Fibroblast of the conjunctiva (primary cell): ENCODE measurements at regions not wholly inside any gene's neighbourhood (a gene's known extent, or its start where the extent isn't known, plus 50 kb on each side); places are given as distances from the start of the nearest gene placed in this dataset.

Experiments used
- DNase-seq: peaks from one replicate; pipeline ENCODE4 v3.0.0-alpha.2; 2010; ENCODE audit warnings: low read depth

DNA sequence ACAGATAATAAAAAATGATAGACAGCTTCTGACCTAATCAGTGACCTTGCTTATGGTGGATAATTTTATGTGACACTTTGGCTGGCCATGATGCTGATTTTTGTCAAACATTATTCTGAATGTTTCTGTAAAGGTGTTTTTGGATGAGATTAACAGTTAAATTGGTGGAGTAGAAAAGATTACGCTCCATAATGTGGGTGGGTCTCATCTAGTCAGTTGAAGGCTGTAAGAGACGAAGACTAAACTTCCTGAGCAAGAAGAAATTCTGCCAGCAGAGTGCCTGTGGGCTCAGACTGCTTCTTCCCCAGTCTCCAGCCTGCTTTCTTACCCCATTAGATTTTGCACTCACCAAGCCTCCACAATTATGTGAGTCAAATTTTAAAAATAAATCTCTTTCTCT, 214.9 kb upstream of the ITGA4 start:
- DNase-seq, result no peak

DNA sequence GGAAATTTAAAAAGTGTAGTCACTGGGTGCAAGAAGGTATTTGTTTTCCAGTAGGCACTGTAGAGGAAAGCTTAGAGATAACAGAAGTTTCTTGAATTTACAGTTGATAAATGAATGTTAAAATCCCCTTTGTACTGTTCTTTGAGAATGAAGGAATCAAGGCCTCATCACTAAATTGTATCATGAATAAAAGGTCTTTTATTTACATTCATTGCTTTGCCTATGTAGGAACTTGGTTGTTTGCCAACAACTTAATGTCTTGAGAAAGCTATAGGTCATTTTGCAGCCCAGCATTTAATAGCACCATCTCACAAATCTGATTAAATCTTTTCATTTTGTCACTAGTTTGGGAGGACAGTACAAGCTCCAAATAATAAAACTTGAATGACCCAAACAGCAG, 213.9 kb upstream of the ITGA4 start:
- no peak for DNase-seq

DNA sequence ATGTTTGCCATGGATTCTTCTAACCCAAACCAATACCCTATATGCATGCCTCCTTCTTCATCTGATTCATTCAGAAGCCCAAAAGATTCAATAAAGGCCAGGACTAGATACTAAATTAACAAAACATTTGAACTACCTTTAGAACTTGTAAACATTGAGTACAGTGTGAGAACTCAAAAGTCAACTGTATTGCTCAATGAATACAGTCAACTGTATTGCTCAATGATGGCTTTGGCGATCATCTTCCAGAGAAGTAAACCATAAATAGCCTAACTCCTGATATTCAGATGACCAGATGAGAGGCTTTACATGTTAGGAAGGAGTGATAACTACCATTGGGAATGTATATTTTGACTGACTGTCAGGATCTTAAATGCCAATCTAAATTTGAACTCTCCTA, 206.5 kb upstream of the ITGA4 start:
- DNase-seq, result no peak

- DNase-seq, result no peak
Measured at GRCh38 chr2:181252262-181253148, 204.7 kb upstream of the ITGA4 start.

DNA sequence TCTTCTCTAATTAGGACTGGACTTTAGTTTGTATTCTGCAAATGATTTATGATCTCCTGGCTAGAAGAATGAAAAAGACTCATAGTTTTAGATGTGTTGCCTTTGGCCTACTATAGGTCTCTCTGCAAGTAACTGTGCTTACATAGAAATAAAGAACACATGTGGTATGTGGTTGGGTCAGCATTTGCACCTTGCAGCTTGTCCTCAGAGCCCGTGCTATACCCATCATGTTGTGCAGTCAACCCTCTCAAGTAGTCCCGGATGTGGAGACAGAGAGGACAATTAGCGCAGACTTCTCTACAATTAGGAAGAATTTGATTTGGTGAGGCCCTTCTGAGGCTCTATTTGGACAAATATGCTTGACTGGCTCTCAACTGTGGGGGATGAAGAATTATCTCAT, 203.7 kb upstream of the ITGA4 start:
- no peak for DNase-seq

- DNase-seq, result no peak
Measured at GRCh38 chr2:181255651-181256050, 201.5 kb upstream of the ITGA4 start.

DNA sequence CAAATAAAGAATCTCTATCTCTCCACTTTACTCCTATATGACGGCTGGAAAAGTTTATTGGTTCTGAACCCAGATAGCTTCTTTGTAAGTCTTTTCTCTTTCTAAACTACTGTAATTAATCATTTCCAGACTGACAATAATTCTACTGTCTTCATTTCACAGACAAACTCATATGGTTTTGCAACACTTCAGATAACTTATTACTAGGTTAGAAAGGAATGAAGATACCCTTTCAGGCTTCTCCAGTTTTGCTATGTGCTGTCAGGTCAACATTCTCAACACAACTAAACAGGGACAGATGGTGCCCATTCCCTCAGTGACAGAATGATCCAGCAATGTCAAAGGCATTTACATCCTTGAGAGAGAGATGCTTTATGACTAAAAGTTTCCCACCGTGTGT, 198.5 kb upstream of the ITGA4 start:
- DNase-seq, result peak; percentile 48

GRCh38 chr2:181262782-181263181, 194.4 kb upstream of the ITGA4 start:
- DNase-seq, result no peak

DNA sequence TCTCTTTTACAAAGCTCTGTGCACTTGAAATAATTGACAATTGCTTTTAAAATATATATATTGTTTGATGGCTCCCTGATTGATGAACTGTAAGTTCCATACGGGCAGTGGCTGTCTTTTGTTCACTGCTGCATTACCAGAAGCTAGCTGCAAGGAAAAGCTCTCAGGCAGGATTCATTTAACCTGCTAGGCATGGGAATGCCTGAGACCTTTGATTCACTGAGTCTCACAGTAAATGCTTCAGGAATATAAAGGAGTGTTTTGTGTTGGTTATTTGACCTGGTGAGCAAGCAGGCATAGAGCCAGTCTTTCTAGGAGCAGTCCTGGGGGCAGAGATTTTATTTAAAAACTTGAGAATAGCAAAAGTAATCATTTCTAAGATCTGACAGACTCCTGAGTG, 193.2 kb upstream of the ITGA4 start:
- no peak for DNase-seq

DNA sequence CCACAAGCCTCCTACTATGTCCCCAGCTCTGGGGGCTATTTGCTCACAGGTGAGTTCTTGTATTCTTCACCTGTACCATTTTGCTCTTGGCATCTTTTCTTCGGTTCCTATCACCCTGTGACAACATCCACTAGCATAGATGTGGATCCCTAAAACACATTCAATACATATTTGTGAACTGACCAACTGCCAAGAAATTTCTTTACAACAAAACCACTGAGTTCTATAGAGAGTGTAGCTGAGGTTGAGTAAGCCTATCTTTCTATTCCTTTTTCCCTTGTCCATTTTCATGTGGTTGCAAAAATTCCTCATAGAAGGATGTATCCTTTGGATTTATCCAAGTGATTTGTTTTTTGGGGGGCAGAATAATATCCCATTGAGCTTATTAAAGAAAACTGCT, 192.7 kb upstream of the ITGA4 start:
- no peak for DNase-seq

- no peak for DNase-seq
Measured at GRCh38 chr2:181266614-181267013, 190.6 kb upstream of the ITGA4 start.

DNA sequence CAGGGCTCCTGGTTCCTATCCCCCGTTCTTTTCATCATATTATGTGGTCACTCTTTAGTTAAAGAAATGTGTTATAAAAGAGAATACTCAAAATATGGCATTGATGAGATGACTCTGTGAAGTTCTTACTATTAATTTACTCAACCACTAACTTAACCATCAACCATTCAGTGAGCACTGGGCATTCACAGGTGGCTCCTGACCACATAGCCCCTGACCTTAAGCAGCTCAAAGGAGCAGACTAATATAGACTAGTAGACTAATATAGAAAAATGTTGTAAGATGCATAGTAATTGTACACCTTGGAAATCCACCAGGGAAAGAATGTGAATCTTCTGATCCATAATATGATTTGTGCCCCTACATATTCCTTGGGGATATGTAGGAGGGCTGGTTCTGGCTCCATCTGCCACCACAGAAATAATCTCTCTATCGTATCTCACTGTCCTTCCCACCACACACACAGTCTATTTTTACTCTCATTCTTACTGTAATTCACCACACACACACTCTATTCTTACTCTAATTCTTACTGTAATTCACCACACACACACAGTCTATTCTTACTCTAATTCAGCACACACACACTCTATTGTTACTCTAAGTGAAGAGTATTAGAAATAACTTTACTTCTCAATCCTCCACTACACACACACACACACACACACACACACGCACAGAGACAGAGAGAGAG, 188.9 kb upstream of the ITGA4 start:
- DNase-seq, result no peak

DNA sequence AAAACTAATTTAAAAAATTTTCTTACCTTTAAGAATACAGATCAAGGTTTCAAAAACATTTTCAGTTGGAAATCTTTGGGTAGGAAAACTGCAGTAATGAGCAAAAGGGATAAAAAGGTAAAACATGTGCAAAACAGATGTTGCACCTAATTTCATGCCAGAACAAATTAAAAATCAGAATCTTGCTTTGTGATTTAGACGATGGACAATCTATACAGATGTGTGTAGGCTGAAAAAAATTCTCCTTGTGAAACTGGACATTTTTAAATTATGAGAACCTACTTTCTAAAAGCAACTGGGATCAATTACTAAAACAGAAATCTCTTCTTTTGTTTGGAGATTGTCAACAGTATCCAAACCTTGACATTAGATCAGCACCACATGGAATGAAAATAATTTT, 183.2 kb upstream of the ITGA4 start:
- no peak for DNase-seq

GRCh38 chr2:181275643-181276070, 181.5 kb upstream of the ITGA4 start:
- DNase-seq, result no peak

DNA sequence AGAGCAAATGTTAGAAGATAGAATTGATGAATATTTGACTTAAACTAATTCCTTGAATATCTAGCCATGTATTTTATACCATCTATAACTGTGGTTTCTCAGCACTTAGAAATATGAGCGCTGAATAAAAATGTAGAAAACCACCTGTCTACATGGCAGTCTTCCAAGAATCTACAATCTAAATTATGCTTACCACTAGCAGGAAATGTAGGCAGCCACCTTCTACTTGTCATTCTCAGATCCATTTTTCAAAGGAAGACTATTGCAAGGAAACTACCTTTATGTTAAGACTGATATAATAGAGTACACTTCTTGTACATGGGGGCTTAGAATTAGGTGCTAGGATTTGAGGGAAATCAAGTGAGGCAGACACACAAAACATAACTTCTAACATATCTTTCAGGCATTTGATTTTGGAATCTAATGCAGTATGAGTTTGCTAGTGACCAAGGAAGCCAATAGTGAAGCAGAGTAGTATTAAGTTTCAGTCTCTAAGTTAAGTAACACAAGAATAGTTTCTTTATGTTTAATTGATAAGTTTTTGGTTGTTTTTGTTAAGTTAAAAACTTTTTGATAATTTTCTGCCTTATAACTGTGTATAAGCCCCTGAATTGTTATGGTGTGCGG, 175.9 kb upstream of the ITGA4 start:
- DNase-seq, result no peak

DNA sequence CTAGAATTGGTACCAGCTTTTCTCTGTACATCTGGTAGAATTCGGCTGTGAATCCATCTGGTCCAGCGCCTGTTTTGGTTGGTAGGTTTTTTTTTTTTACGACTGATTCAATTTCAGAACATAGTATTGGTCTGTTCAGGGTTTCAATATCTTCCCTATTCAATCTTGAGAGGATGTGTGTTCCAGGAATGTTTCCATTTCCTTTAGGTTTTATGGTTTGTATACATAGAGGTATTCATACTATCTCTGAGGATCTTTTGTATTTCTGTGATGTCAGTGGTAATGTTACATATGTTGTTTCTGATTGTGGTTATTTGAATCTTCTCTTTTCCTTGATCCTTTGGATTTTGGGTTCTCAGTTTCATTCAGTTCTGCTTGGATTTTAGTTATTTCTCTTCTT, 172.1 kb upstream of the ITGA4 start:
- no peak for DNase-seq

GRCh38 chr2:181289698-181290097, 167.5 kb upstream of the ITGA4 start:
- DNase-seq, result no peak

DNA sequence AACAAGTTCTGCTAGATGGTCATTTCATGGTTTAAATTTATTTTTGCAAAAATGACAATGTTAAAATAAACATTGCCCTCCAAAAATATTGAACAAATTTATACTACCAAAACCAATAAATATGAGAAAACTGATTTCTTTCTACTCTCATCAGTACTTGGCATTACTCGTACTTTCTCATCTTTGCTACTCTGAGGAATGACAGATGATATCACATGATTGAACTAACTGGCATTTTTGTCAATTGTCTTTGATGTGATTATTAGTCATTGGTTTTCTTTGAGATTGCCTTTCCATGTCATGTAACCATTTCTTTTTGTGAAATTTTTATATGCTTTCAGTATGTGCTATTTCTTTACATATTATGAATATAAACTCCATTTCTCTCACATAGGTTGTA, 167.0 kb upstream of the ITGA4 start:
- DNase-seq, result no peak

DNA sequence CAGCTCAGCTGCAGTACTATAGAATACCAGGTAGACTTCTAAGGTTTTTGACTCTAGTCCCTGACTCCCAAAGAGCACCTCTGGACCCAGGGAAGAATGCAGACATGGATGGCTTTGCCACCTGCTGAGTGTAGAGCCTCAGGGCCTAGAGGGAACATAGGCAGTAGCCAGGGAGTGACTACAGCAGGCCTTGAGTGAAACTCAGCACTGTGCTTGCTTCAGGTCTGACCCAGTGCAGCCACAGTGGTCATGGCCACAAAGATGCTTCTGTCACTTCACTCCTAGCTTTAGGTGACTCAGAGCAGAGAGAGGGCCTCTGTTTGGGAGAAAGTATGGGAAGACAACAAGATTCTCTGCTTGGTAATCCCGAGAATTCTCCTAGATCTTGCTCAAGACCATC, 162.2 kb upstream of the ITGA4 start:
- DNase-seq, result no peak

DNA sequence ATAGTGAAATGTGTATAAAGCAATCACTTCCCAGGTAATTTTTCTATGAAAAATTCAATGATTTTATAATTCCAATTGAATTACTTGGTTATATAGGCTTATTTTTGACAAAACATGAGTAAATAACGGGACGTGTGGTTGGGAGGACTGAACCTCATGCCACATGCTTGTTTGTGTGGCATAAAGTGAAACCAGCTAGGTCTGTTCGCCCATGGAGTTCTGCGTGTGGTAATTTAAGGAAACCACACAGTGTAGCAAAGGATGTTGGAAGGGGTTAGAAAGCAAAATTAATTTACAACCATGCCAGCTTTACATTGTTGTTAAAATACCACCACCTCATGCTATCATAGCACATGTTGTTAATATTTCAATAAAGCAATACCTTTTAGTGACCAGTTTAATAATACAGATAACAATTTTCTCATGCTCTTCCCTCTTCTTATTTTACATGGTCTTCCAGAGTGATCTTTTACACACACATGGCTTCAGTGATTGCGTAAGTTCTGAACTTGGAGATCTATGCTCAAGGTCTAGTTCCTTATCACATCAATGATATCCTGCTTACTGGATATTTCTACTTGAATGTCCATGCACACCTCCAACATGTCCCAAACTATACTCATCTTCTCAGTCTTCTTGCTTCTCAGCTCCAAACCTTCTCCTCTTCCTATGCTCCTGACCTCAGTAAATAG, 156.4 kb upstream of the ITGA4 start:
- no peak for DNase-seq

GRCh38 chr2:181304011-181304844, 153.0 kb upstream of the ITGA4 start:
- DNase-seq, result no peak
